Esophagus squamous epithelium (tissue), 4 donors: ENCODE measurements at regions not wholly inside any gene's neighbourhood (a gene's known extent, or its start where the extent isn't known, plus 50 kb on each side); places are given as distances from the start of the nearest gene placed in this dataset.

Experiments used
- CTCF ChIP-seq, 6 experiments: fragments of 450-650 bp in 4 of 6; fragments of 200-600 bp in 2 of 6; sonication (generic) in 2 of 6; IDR thresholded peaks; one replicate each; pipeline ENCODE4 v1.5.1; 2016 to 2019; ENCODE audit warnings: antibody characterized with exemption in 6 of 6, mild to moderate bottlenecking in 4 of 6, moderate library complexity in 4 of 6
- POLR2A ChIP-seq, 4 donors: fragments of 450-650 bp; IDR thresholded peaks; one replicate each; pipeline ENCODE4 v1.6.1; 2017; ENCODE audit warnings: antibody characterized with exemption in 4 of 4, mild to moderate bottlenecking in 4 of 4, moderate library complexity in 3 of 4

DNA sequence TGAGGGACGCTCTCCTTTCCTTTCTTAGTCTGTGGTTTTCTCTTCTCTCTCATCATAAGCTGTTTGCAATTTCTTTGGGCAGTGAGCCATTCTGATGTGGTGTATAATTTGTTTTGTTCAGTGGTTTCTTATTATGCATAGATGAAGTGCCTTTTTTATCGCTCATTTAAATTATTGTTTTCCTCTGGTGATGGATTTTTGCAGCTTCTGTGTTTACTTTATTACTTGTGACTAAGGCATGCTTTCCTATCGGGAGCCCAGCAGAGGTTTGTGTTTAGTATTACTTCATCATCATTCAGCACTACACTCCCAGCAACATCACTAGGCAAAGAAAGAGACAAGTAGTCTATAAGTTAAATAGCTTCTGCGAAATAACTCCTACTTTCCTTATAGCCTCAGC, 586.6 kb upstream of the NOVA1 start:
- TF ChIP-seq CTCF (IDR thresholded peaks at IDR 0.05) = no peak
- TF ChIP-seq POLR2A (IDR thresholded peaks at IDR 0.05) = no peak
